Duodenal mucosa (tissue), 2 donors: ENCODE measurements at regions not wholly inside any gene's neighbourhood (a gene's known extent, or its start where the extent isn't known, plus 50 kb on each side); places are given as distances from the start of the nearest gene placed in this dataset.

Source experiments
- H3K27ac ChIP-seq: one replicate; pipeline ENCODE4 v1.7.0; 2013; ENCODE audit warnings: low read depth, low read length
- H3K27me3 ChIP-seq, 2 donors: one replicate each; pipeline ENCODE4 v1.7.0; 2013; ENCODE audit warnings: low read length in 2 of 2, control low read depth in 1 of 2; ENCODE audit not compliant: insufficient read depth in 2 of 2, control insufficient read depth in 1 of 2
- H3K36me3 ChIP-seq, 2 donors: one replicate each; pipeline ENCODE4 v1.7.0; 2013; ENCODE audit warnings: low read length in 2 of 2, control low read depth in 1 of 2; ENCODE audit not compliant: insufficient read depth in 2 of 2, control insufficient read depth in 1 of 2
- H3K4me1 ChIP-seq, 2 donors: one replicate each; pipeline ENCODE4 v1.7.0; 2013; ENCODE audit warnings: low read length in 2 of 2, control low read depth in 1 of 2; ENCODE audit not compliant: insufficient read depth in 2 of 2, control insufficient read depth in 1 of 2
- H3K4me3 ChIP-seq, 2 donors: one replicate each; pipeline ENCODE4 v1.7.0; 2013; ENCODE audit warnings: low read length in 2 of 2, low read depth in 1 of 2
- H3K9ac ChIP-seq, 2 donors: one replicate each; pipeline ENCODE4 v1.7.0; 2013; ENCODE audit warnings: low read length in 2 of 2, low read depth in 1 of 2
- H3K9me3 ChIP-seq, 2 donors: one replicate each; pipeline ENCODE4 v1.7.0; 2013; ENCODE audit warnings: low read length in 2 of 2, control low read depth in 1 of 2; ENCODE audit not compliant: control insufficient read depth in 1 of 2

GRCh38 chr6:134866563-134866962, 83.3 kb downstream of the ALDH8A1 start:
- no peak overlapping the region for H3K27ac ChIP-seq
- no peak overlapping the region for H3K4me3 ChIP-seq
- H3K27me3 ChIP-seq, result no peaks in the 10 kb centered on the region
- no peaks in the 10 kb centered on the region for H3K36me3 ChIP-seq
- no peaks in the 10 kb centered on the region for H3K4me1 ChIP-seq
- no peak overlapping the region for H3K9ac ChIP-seq
- no peaks in the 10 kb centered on the region for H3K9me3 ChIP-seq

GRCh38 chr6:134864558-134864957, 85.3 kb downstream of the ALDH8A1 start:
- no peaks in the 10 kb centered on the region for H3K27me3 ChIP-seq
- H3K9ac ChIP-seq, result no peak overlapping the region
- H3K4me3 ChIP-seq, result no peak overlapping the region
- no peaks in the 10 kb centered on the region for H3K9me3 ChIP-seq
- no peak overlapping the region for H3K27ac ChIP-seq
- H3K4me1 ChIP-seq, result no peaks in the 10 kb centered on the region
- H3K36me3 ChIP-seq, result no peaks in the 10 kb centered on the region

DNA sequence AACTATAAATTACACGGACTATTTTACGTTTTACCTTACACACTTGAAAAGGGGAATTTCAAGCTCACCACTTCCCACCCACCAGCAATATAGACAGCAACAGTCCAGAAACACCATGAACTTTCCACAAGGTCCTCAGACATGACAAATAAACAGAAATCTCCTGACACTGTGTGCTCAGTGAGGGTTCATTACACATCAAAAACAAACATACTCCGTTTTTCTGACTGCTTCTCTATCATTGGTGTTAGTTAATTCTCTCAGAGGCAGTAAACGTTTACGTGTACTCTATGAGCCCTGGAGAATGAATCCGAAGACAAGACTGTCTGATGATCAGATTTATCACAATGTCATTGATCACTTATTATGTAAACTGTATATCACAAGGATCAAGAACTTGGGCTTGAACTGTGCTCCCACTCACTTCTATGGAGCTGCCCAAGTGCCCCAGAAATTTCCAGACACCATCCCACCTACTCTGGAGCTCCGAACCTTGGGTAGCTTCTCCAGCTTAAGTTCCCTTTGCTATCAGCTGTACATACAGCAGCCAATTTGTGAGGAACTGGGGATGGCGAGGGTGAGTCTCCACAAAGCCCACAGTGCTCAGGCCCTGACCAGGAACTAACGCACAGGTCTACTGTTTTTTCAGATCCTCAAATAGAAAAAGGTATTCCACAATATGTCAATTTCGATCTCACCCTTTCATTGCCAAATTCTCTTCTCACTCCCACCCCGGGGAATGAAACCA, 86.0 kb downstream of the ALDH8A1 start:
- no peaks in the 10 kb centered on the region for H3K4me1 ChIP-seq
- no peak overlapping the region for H3K4me3 ChIP-seq
- H3K27ac ChIP-seq, result no peak overlapping the region
- H3K36me3 ChIP-seq, result no peaks in the 10 kb centered on the region
- no peak overlapping the region for H3K9ac ChIP-seq
- no peaks in the 10 kb centered on the region for H3K27me3 ChIP-seq
- no peaks in the 10 kb centered on the region for H3K9me3 ChIP-seq

DNA sequence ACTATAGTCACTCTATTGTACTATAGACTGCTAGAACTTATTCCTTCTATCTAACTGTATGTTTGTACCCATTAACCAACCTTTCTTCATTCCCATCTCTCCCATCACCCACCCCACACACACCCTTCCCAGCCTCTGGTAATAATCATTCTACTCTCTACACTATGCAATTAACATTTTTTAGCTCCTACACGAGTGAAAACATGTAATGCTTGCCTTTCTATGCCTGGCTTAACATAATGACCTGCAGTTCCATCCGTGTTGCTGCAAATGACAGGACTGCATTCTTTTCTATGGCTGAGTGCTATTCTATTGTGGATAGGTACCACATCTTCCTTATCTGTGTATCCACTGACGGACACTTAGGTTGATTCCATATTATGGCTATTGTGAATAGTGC, 95.5 kb downstream of the ALDH8A1 start:
- Histone ChIP-seq H3K27ac (no peak overlapping the region), H3K4me3 (no peak overlapping the region), H3K36me3 (no peaks in the 10 kb centered on the region), H3K9ac (no peak overlapping the region), H3K4me1 (peaks cover 18 to 26% of the 10 kb centered on the region in 2 donors), H3K27me3 (no peaks in the 10 kb centered on the region), H3K9me3 (no peaks in the 10 kb centered on the region)

DNA sequence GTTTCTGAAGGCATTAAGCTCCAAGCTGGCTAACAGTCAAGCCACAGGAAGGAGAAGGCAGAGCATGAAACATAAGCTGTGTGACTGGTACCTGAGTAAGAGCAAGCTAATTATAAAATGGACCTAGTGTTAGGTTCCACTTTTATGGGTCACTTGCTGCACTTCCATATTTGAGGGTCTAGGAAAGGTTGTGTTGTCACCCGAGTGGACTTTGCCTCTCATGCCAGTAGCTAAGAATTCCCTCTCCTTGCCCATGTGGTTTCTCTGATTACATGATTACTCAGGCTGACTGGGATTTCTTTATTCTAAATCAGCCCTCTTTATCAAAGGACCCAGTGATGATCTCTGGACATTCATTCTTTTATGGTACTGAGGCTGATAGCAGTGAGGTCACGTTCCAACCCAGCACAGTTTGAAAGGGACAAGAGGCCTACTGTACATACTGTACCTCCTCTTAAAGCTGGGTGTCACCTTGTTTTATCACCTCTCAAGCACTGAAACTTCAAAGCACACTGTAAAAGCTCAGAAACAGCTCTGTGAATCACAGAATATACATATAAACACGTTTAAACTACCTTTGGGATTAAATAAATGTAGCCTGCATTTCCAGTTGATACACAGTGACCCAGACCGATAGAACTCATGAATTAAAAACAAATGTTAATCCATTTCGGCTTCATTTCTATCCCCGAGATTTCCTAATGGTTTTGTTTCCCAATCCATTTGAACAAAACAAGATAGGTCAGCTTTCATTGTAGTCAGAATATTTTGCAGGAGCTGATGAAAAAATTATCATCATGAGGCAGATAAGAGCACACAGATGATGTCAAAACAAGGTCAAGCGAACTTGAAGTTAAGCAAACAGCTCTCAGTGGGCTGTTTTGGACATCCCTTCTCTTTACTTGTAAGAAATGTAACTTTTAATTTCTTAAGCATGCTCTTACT, 96.5 kb downstream of the ALDH8A1 start:
- H3K9me3 ChIP-seq, result no peaks in the 10 kb centered on the region
- H3K36me3 ChIP-seq, result no peaks in the 10 kb centered on the region
- peak overlapping the region in 1 of 2 donors; percentile 5 for H3K9ac ChIP-seq
- H3K27me3 ChIP-seq, result no peaks in the 10 kb centered on the region
- peak overlapping the region; percentile 52 for H3K27ac ChIP-seq
- H3K4me1 ChIP-seq, result peaks cover 18 to 26% of the 10 kb centered on the region in 2 donors
- H3K4me3 ChIP-seq, result no peak overlapping the region

GRCh38 chr6:134851548-134851947, 98.4 kb downstream of the ALDH8A1 start:
- no peak overlapping the region for H3K27ac ChIP-seq
- no peaks in the 10 kb centered on the region for H3K27me3 ChIP-seq
- H3K9me3 ChIP-seq, result no peaks in the 10 kb centered on the region
- H3K36me3 ChIP-seq, result no peaks in the 10 kb centered on the region
- H3K9ac ChIP-seq, result no peak overlapping the region
- H3K4me3 ChIP-seq, result no peak overlapping the region
- peaks cover 18 to 26% of the 10 kb centered on the region in 2 donors for H3K4me1 ChIP-seq

GRCh38 chr6:134850721-134851305, 99.1 kb downstream of the ALDH8A1 start:
- Histone ChIP-seq H3K9ac (no peak overlapping the region), H3K4me3 (no peak overlapping the region), H3K9me3 (no peaks in the 10 kb centered on the region), H3K27ac (no peak overlapping the region), H3K36me3 (no peaks in the 10 kb centered on the region), H3K27me3 (no peaks in the 10 kb centered on the region), H3K4me1 (peaks cover 18 to 26% of the 10 kb centered on the region in 2 donors)

- Histone ChIP-seq H3K36me3 (no peaks in the 10 kb centered on the region), H3K4me1 (peaks cover 17 to 23% of the 10 kb centered on the region in 2 donors), H3K9me3 (no peaks in the 10 kb centered on the region), H3K9ac (no peak overlapping the region), H3K4me3 (no peak overlapping the region), H3K27ac (no peak overlapping the region), H3K27me3 (no peaks in the 10 kb centered on the region)
Observed at GRCh38 chr6:134849920-134850447, 99.9 kb downstream of the ALDH8A1 start.

DNA sequence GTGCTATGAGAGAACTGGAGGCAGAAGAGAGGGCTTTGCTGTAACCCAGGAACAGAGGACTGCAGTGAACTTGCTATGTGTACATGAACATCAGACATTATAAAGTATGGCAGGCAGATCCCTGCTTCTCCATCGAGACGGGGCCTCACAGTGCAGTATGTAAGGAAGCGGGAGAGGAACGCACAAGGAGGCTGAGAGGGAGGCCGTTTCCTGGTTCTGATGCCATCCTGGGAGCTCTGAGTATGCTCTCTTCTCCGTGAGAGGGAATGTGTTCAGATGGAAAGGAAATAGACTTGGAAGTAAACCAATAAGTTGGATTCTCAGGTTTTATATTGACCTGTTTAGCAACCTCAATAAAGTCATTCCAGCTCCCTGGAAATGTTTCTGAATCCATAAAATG, 101.8 kb downstream of the ALDH8A1 start:
- Histone ChIP-seq H3K36me3 (no peaks in the 10 kb centered on the region), H3K27me3 (no peaks in the 10 kb centered on the region)

DNA sequence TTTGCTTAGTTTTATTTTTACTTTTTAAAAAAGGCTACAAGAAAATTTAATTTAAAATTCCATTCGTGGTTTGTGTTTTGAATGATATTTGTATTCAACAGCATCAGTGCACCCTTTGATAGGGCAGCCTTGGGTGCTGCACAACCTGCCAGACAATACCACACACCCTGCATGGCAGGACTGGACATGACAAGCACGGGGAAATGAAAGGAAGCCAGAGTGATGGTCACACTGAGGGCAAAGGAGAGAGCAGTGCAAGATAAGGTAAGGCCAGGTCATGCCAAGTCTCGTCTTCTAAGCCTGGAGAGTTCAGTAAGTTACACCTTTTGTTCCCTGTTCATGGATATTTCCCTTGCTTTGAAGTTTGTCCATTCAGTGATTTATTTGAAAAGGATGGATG, 103.0 kb downstream of the ALDH8A1 start:
- Histone ChIP-seq H3K9me3 (no peaks in the 10 kb centered on the region), H3K27me3 (no peaks in the 10 kb centered on the region), H3K4me1 (no peaks in the 10 kb centered on the region), H3K27ac (no peak overlapping the region), H3K9ac (no peak overlapping the region), H3K4me3 (no peak overlapping the region), H3K36me3 (no peaks in the 10 kb centered on the region)

More for the DNA sequence above, 101.8 kb downstream of the ALDH8A1 start:
- Histone ChIP-seq H3K4me3 (no peak overlapping the region), H3K4me1 (peaks cover 4 to 5% of the 10 kb centered on the region in 2 donors), H3K27ac (no peak overlapping the region), H3K9me3 (no peaks in the 10 kb centered on the region), H3K9ac (no peak overlapping the region)
